ENCODE measurements at regions not wholly inside any gene's neighbourhood (a gene's known extent, or its start where the extent isn't known, plus 50 kb on each side); places are given as distances from the start of the nearest gene placed in this dataset.

GRCh38 chr5:107790671-107791070, 119.9 kb upstream of the EFNA5 start:
- DNase-seq (ENCODE audit: low read depth, low spot score): no peak
- Mint-ChIP-seq H3K27ac (ENCODE audit: unreplicated experiment) (no peak overlapping the region), H3K9me3 (peaks cover 3% of the 10 kb centered on the region), H3K4me1 (peaks cover 3% of the 10 kb centered on the region), H3K36me3 (ENCODE audit: low read depth) (peaks cover 3% of the 10 kb centered on the region), H3K4me3 (no peak overlapping the region), H3K27me3 (ENCODE audit: low read depth) (no peaks in the 10 kb centered on the region)
- no peak for TF ChIP-seq CTCF (conservative IDR thresholded peaks at IDR 0.05)

GRCh38 chr5:107786424-107786823, 115.7 kb upstream of the EFNA5 start:
- Mint-ChIP-seq H3K36me3 (ENCODE audit: low read depth) (peaks cover 11% of the 10 kb centered on the region), H3K9me3 (peaks cover 5% of the 10 kb centered on the region), H3K27ac (ENCODE audit: unreplicated experiment) (no peak overlapping the region), H3K4me3 (no peak overlapping the region), H3K27me3 (ENCODE audit: low read depth) (no peaks in the 10 kb centered on the region), H3K4me1 (peaks cover 6% of the 10 kb centered on the region)
- DNase-seq (ENCODE audit: low read depth, low spot score): no peak
- no peak for TF ChIP-seq CTCF (conservative IDR thresholded peaks at IDR 0.05)

- Mint-ChIP-seq H3K27me3 (ENCODE audit: low read depth) (no peaks in the 10 kb centered on the region), H3K36me3 (ENCODE audit: low read depth) (peaks cover 17% of the 10 kb centered on the region), H3K9me3 (peaks cover 5% of the 10 kb centered on the region), H3K4me3 (no peak overlapping the region), H3K27ac (ENCODE audit: unreplicated experiment) (no peak overlapping the region), H3K4me1 (peaks cover 9% of the 10 kb centered on the region)
- DNase-seq (ENCODE audit: low read depth, low spot score): no peak
- TF ChIP-seq CTCF (conservative IDR thresholded peaks at IDR 0.05): no peak
Observed at GRCh38 chr5:107783551-107783950, 112.8 kb upstream of the EFNA5 start.

GRCh38 chr5:107782561-107783169, 111.9 kb upstream of the EFNA5 start:
- no peaks in the 10 kb centered on the region for H3K27me3 Mint-ChIP-seq (ENCODE audit: low read depth)
- DNase-seq (ENCODE audit: low read depth, low spot score): no peak
- no peak overlapping the region for H3K4me3 Mint-ChIP-seq
- peaks cover 17% of the 10 kb centered on the region for H3K36me3 Mint-ChIP-seq (ENCODE audit: low read depth)
- peaks cover 18% of the 10 kb centered on the region for H3K4me1 Mint-ChIP-seq
- peaks cover 5% of the 10 kb centered on the region for H3K9me3 Mint-ChIP-seq
- H3K27ac Mint-ChIP-seq (ENCODE audit: unreplicated experiment): no peak overlapping the region
- no peak for TF ChIP-seq CTCF (conservative IDR thresholded peaks at IDR 0.05)

- no peak for TF ChIP-seq CTCF (conservative IDR thresholded peaks at IDR 0.05)
- Mint-ChIP-seq H3K27me3 (ENCODE audit: low read depth) (no peaks in the 10 kb centered on the region), H3K36me3 (ENCODE audit: low read depth) (peaks cover 17% of the 10 kb centered on the region), H3K4me3 (no peak overlapping the region), H3K4me1 (peaks cover 30% of the 10 kb centered on the region), H3K27ac (ENCODE audit: unreplicated experiment) (no peak overlapping the region), H3K9me3 (peaks cover 5% of the 10 kb centered on the region)
- no peak for DNase-seq (ENCODE audit: low read depth, low spot score)
Observed at GRCh38 chr5:107781451-107781850, 110.7 kb upstream of the EFNA5 start.

Data from neural crest cell (in vitro differentiated cells).